A673 (cell line): ENCODE measurements at regions not wholly inside any gene's neighbourhood (a gene's known extent, or its start where the extent isn't known, plus 50 kb on each side); places are given as distances from the start of the nearest gene placed in this dataset.

Experiments
- EZH2 ChIP-seq: fragments of 200-600 bp; sonication (generic); IDR thresholded peaks from 2 replicates; pipeline ENCODE4 v1.6.1; 2017; ENCODE audit warnings: borderline replicate concordance, low read depth, mild to moderate bottlenecking, mixed read lengths, antibody characterized with exemption, low read length; ENCODE audit not compliant: poor library complexity, severe bottlenecking
- TF ChIP-seq, protein P1 (sequence below): fragments of 300-800, 200-600 bp; sonication (generic); conservative IDR thresholded peaks from 2 replicates; pipeline ENCODE4 v1.5.1; 2017; ENCODE audit warnings: low read depth, mild to moderate bottlenecking, antibody characterized with exemption, low read length, moderate library complexity, mixed read lengths

DNA sequence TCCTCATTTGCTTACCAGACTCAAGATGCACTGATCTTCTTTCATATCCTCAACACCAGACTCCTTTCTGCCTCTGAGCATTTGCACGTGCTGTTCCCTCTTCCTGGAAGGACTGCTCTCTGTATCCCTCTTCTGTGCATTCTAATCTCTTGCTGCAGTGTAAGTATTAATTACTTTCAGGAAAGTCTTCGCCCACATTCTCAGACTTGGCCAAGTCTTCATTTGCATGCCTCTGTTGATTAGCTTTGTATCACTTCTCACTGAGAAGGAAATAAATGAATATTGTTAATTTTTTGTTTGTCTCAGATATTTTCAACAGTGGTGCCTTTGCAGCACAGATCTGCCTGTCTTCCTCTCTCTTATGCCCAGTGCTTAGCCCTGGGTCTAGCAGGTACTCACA, 50.3 kb upstream of the RAB3GAP2 start:
- TF ChIP-seq, protein P1, sequence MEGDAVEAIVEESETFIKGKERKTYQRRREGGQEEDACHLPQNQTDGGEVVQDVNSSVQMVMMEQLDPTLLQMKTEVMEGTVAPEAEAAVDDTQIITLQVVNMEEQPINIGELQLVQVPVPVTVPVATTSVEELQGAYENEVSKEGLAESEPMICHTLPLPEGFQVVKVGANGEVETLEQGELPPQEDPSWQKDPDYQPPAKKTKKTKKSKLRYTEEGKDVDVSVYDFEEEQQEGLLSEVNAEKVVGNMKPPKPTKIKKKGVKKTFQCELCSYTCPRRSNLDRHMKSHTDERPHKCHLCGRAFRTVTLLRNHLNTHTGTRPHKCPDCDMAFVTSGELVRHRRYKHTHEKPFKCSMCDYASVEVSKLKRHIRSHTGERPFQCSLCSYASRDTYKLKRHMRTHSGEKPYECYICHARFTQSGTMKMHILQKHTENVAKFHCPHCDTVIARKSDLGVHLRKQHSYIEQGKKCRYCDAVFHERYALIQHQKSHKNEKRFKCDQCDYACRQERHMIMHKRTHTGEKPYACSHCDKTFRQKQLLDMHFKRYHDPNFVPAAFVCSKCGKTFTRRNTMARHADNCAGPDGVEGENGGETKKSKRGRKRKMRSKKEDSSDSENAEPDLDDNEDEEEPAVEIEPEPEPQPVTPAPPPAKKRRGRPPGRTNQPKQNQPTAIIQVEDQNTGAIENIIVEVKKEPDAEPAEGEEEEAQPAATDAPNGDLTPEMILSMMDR = no peak
- TF ChIP-seq EZH2 = no peak
